Neural cell (in vitro differentiated cells): ENCODE measurements at regions not wholly inside any gene's neighbourhood (a gene's known extent, or its start where the extent isn't known, plus 50 kb on each side); places are given as distances from the start of the nearest gene placed in this dataset.

ENCODE experiments used
- H2AFZ ChIP-seq: fragments of 200-600, 300-800 bp; sonication (generic), shearing (Covaris generic); 2 replicates; pipeline ENCODE4 v1.6.0; 2014; ENCODE audit warnings: low read depth, mild to moderate bottlenecking, antibody characterized with exemption, low read length, moderate library complexity
- H3F3A ChIP-seq: fragments of 200-600 bp; shearing (Covaris generic); 2 replicates; pipeline ENCODE4 v1.6.1; 2016; ENCODE audit warnings: mild to moderate bottlenecking, moderate library complexity, mixed read lengths, antibody characterized with exemption, low read length; ENCODE audit not compliant: insufficient read depth, poor library complexity, severe bottlenecking
- H3K27ac ChIP-seq: fragments of 200-600, 300-800 bp; sonication (generic), shearing (Covaris generic); 2 replicates; pipeline ENCODE4 v1.5.1; 2014; ENCODE audit warnings: mild to moderate bottlenecking, low read length, moderate library complexity
- H3K27me3 ChIP-seq: fragments of 300-800, 200-600 bp; sonication (generic), shearing (Covaris generic); 2 replicates; pipeline ENCODE4 v1.6.0; 2014; ENCODE audit warnings: mild to moderate bottlenecking, low read depth, low read length, moderate library complexity; ENCODE audit not compliant: insufficient read depth
- H3K36me3 ChIP-seq: fragments of 300-800, 200-600 bp; sonication (generic), shearing (Covaris generic); 2 replicates; pipeline ENCODE4 v1.5.1; 2014; ENCODE audit warnings: mild to moderate bottlenecking, antibody characterized with exemption, low read length, moderate library complexity; ENCODE audit not compliant: insufficient read depth
- H3K4me2 ChIP-seq: fragments of 300-800, 200-600 bp; sonication (generic), shearing (Covaris generic); 2 replicates; pipeline ENCODE4 v1.6.0; 2014; ENCODE audit warnings: mild to moderate bottlenecking, low read length
- H3K4me3 ChIP-seq: fragments of 300-800, 200-600 bp; sonication (generic), shearing (Covaris generic); 2 replicates; pipeline ENCODE4 v1.5.1; 2014; ENCODE audit warnings: mild to moderate bottlenecking, low read length, moderate library complexity
- H3K79me2 ChIP-seq: fragments of 200-600 bp; shearing (Covaris generic); replicated peaks from 2 replicates; pipeline ENCODE4 v1.6.0; 2014; ENCODE audit warnings: mild to moderate bottlenecking, low read length, moderate library complexity; ENCODE audit not compliant: insufficient read depth
- H3K9ac ChIP-seq: fragments of 300-800, 200-600 bp; sonication (generic), shearing (Covaris generic); 2 replicates; pipeline ENCODE4 v1.6.1; 2016; ENCODE audit warnings: mild to moderate bottlenecking, low read length, mixed read lengths
- H3K9me2 ChIP-seq: fragments of 200-600 bp; shearing (Covaris generic); 2 replicates; pipeline ENCODE4 v1.6.1; 2016; ENCODE audit warnings: mild to moderate bottlenecking, low read length, mixed read lengths; ENCODE audit not compliant: insufficient read depth
- H3K9me3 ChIP-seq: fragments of 200-600, 300-800 bp; sonication (generic), shearing (Covaris generic); 2 replicates; pipeline ENCODE4 v1.6.1; 2016; ENCODE audit warnings: mild to moderate bottlenecking, mixed run types, low read length, moderate library complexity, mixed read lengths
- H4K20me1 ChIP-seq: fragments of 200-600 bp; shearing (Covaris generic); 2 replicates; pipeline ENCODE4 v1.6.1; 2016; ENCODE audit warnings: mild to moderate bottlenecking, mixed run types; ENCODE audit not compliant: insufficient read depth
- CTCF ChIP-seq: fragments of 450-650 bp; IDR thresholded peaks from 2 replicates; pipeline ENCODE4 v1.5.1; 2014; ENCODE audit warnings: antibody characterized with exemption, mild to moderate bottlenecking, moderate library complexity; ENCODE audit not compliant: poor library complexity, severe bottlenecking
- EP300 ChIP-seq: fragments of 450-650 bp; conservative IDR thresholded peaks from 2 replicates; pipeline ENCODE4 v1.6.1; 2014; ENCODE audit warnings: antibody characterized with exemption, mild to moderate bottlenecking, moderate library complexity; ENCODE audit not compliant: poor library complexity, severe bottlenecking
- EZH2 ChIP-seq: fragments of 200-600, 300-800 bp; shearing (Covaris generic), sonication (generic); IDR thresholded peaks from 2 replicates; pipeline ENCODE4 v1.6.1; 2014; ENCODE audit warnings: antibody characterized with exemption, low read length, borderline replicate concordance, mild to moderate bottlenecking; ENCODE audit not compliant: insufficient read depth, poor library complexity, severe bottlenecking
- MXI1 ChIP-seq: fragments of 450-650 bp; conservative IDR thresholded peaks from 2 replicates; pipeline ENCODE4 v1.6.1; 2014; ENCODE audit warnings: antibody characterized with exemption, mild to moderate bottlenecking; ENCODE audit not compliant: poor library complexity, severe bottlenecking
- POLR2AphosphoS5 ChIP-seq: IDR thresholded peaks from 2 replicates; pipeline ENCODE4 v1.6.1; 2012
- RAD21 ChIP-seq: fragments of 450-650 bp; conservative IDR thresholded peaks from 2 replicates; pipeline ENCODE4 v1.6.1; 2014; ENCODE audit warnings: antibody characterized with exemption, mild to moderate bottlenecking, moderate library complexity
- REST ChIP-seq: IDR thresholded peaks from 2 replicates; pipeline ENCODE4 v1.6.1; 2012; ENCODE audit warnings: borderline replicate concordance
- SMC3 ChIP-seq: fragments of 450-650 bp; conservative IDR thresholded peaks from 2 replicates; pipeline ENCODE4 v1.6.1; 2014; ENCODE audit warnings: antibody characterized with exemption, mild to moderate bottlenecking, moderate library complexity; ENCODE audit not compliant: poor library complexity
- TAF1 ChIP-seq: IDR thresholded peaks from 2 replicates; pipeline ENCODE4 v1.6.1; 2012; ENCODE audit warnings: low read depth

GRCh38 chr7:49060743-49061142, 136.4 kb downstream of the CDC14C start:
- Histone ChIP-seq H3F3A (no peaks in the 10 kb centered on the region), H3K9me2 (no peaks in the 10 kb centered on the region), H3K27ac (no peak overlapping the region), H4K20me1 (no peaks in the 10 kb centered on the region), H3K9me3 (no peaks in the 10 kb centered on the region), H3K27me3 (no peaks in the 10 kb centered on the region), H2AFZ (no peak overlapping the region), H3K4me3 (no peak overlapping the region), H3K79me2 (no peaks in the 10 kb centered on the region), H3K4me2 (no peak overlapping the region), H3K36me3 (no peaks in the 10 kb centered on the region), H3K9ac (no peak overlapping the region)
- TF ChIP-seq MXI1 = no peak
- TF ChIP-seq CTCF = no peak
- no peak for TF ChIP-seq EP300
- TF ChIP-seq SMC3 = no peak
- TF ChIP-seq RAD21 = no peak
- TF ChIP-seq REST = no peak
- no peak for TF ChIP-seq TAF1
- no peak for TF ChIP-seq POLR2AphosphoS5
- no peak for TF ChIP-seq EZH2

- Histone ChIP-seq H3K27me3 (no peaks in the 10 kb centered on the region), H3F3A (no peaks in the 10 kb centered on the region), H3K36me3 (no peaks in the 10 kb centered on the region), H4K20me1 (no peaks in the 10 kb centered on the region), H2AFZ (no peak overlapping the region), H3K79me2 (no peaks in the 10 kb centered on the region), H3K9me3 (peaks cover 5% of the 10 kb centered on the region), H3K27ac (peak overlapping the region; percentile 7), H3K4me2 (no peak overlapping the region), H3K9ac (no peak overlapping the region), H3K4me3 (no peak overlapping the region), H3K9me2 (no peaks in the 10 kb centered on the region)
- TF ChIP-seq POLR2AphosphoS5 (peak; percentile 31), EP300 (peak; percentile 91), MXI1 (no peak)
Measured at GRCh38 chr7:49074538-49074937, 150.2 kb downstream of the CDC14C start.

- no peaks in the 10 kb centered on the region for H3K9me2 ChIP-seq
- H3K27me3 ChIP-seq = no peaks in the 10 kb centered on the region
- no peak overlapping the region for H3K27ac ChIP-seq
- TF ChIP-seq REST (no peak), POLR2AphosphoS5 (no peak), RAD21 (no peak), EP300 (no peak), MXI1 (no peak), TAF1 (no peak), CTCF (no peak), SMC3 (no peak), EZH2 (no peak)
- H3K9ac ChIP-seq = no peak overlapping the region
- H3F3A ChIP-seq = no peaks in the 10 kb centered on the region
- peaks cover 5% of the 10 kb centered on the region for H3K9me3 ChIP-seq
- no peaks in the 10 kb centered on the region for H3K79me2 ChIP-seq
- no peak overlapping the region for H3K4me3 ChIP-seq
- H3K36me3 ChIP-seq = no peaks in the 10 kb centered on the region
- H3K4me2 ChIP-seq = no peak overlapping the region
- no peak overlapping the region for H2AFZ ChIP-seq
- no peaks in the 10 kb centered on the region for H4K20me1 ChIP-seq
Measured at GRCh38 chr7:49080896-49081475, 156.6 kb downstream of the CDC14C start.
